SIG-M5 treated with dmso at 0.1 percent for 504 hours (cell line): ENCODE measurements at regions not wholly inside any gene's neighbourhood (a gene's known extent, or its start where the extent isn't known, plus 50 kb on each side); places are given as distances from the start of the nearest gene placed in this dataset.

Experiments
- DNase-seq: peaks from one replicate; lab custom pipeline; 2025; ENCODE audit not compliant: unreplicated experiment; lab: John Stamatoyannopoulos, UW

GRCh38 chr6:145497006-145497405 is 238.3 kb downstream of the EPM2A start:
- DNase-seq, result no peak

GRCh38 chr6:145498425-145498824 is 236.9 kb downstream of the EPM2A start:
- DNase-seq, result no peak

GRCh38 chr6:145502416-145502815 is 232.9 kb downstream of the EPM2A start:
- no peak for DNase-seq

GRCh38 chr6:145506136-145506535 is 229.2 kb downstream of the EPM2A start:
- no peak for DNase-seq

GRCh38 chr6:145506565-145506964 is 228.8 kb downstream of the EPM2A start:
- no peak for DNase-seq

- no peak for DNase-seq
These were observed 228.1 kb downstream of the EPM2A start for GRCh38 chr6:145507239-145507638.

GRCh38 chr6:145508107-145508506 is 227.2 kb downstream of the EPM2A start:
- no peak for DNase-seq

- no peak for DNase-seq
These were observed 217.8 kb downstream of the EPM2A start for GRCh38 chr6:145517492-145517891.

GRCh38 chr6:145525038-145525437 is 210.3 kb downstream of the EPM2A start:
- no peak for DNase-seq

- no peak for DNase-seq
These were observed 205.7 kb downstream of the EPM2A start for GRCh38 chr6:145529582-145529981.

GRCh38 chr6:145530454-145530853 is 204.9 kb downstream of the EPM2A start:
- no peak for DNase-seq

- DNase-seq, result no peak
These were observed 204.3 kb downstream of the EPM2A start for GRCh38 chr6:145531032-145531431.

- no peak for DNase-seq
These were observed 203.5 kb downstream of the EPM2A start for GRCh38 chr6:145531822-145532221.

GRCh38 chr6:145532361-145532760 is 203.0 kb downstream of the EPM2A start:
- DNase-seq, result no peak

GRCh38 chr6:145534989-145535388 is 200.3 kb downstream of the EPM2A start:
- no peak for DNase-seq

- DNase-seq, result no peak
These were observed 196.3 kb downstream of the EPM2A start for GRCh38 chr6:145538989-145539388.

- DNase-seq, result no peak
These were observed 195.5 kb downstream of the EPM2A start for GRCh38 chr6:145539831-145540230.

GRCh38 chr6:145540741-145541140 is 194.6 kb downstream of the EPM2A start:
- no peak for DNase-seq

GRCh38 chr6:145544041-145544440 is 191.3 kb downstream of the EPM2A start:
- no peak for DNase-seq

GRCh38 chr6:145544514-145544913 is 190.8 kb downstream of the EPM2A start:
- no peak for DNase-seq

GRCh38 chr6:145546265-145546664 is 189.1 kb downstream of the EPM2A start:
- DNase-seq, result no peak

- no peak for DNase-seq
These were observed 187.6 kb downstream of the EPM2A start for GRCh38 chr6:145547594-145548335.

GRCh38 chr6:145548933-145549648 is 186.2 kb downstream of the EPM2A start:
- DNase-seq, result no peak
